SK-N-SH treated with all-trans-retinoic acid at 6 μM for 48 hours (cell line): ENCODE measurements at regions not wholly inside any gene's neighbourhood (a gene's known extent, or its start where the extent isn't known, plus 50 kb on each side); places are given as distances from the start of the nearest gene placed in this dataset.

Source experiments
- ATAC-seq: fragments of 200-7000 bp; cut with Tn5 transposase; 3 replicates; pipeline ENCODE4 v1.9.1; 2020; ENCODE audit warnings: mild to moderate bottlenecking, moderate library complexity
- BACH2 ChIP-seq: fragments of 250-450 bp; sonication (Bioruptor Pico); IDR thresholded peaks from 2 replicates; pipeline ENCODE4 v1.9.0; 2021; ENCODE audit warnings: mild to moderate bottlenecking, borderline replicate concordance
- CSDC2 ChIP-seq: fragments of 250-450 bp; sonication (Bioruptor Pico); IDR thresholded peaks from 2 replicates; pipeline ENCODE4 v1.5.0; 2020; ENCODE audit warnings: mild to moderate bottlenecking, moderate library complexity
- ESRRG ChIP-seq: fragments of 250-450 bp; sonication (Bioruptor Pico); IDR thresholded peaks from 2 replicates; pipeline ENCODE4 v1.6.1; 2021; ENCODE audit warnings: mild to moderate bottlenecking
- GLIS3 ChIP-seq: fragments of 250-450 bp; sonication (Bioruptor Pico); IDR thresholded peaks from 2 replicates; pipeline ENCODE4 v1.5.0; 2020; ENCODE audit warnings: mild to moderate bottlenecking, moderate library complexity
- ISL1 ChIP-seq: fragments of 250-450 bp; sonication (Bioruptor Pico); IDR thresholded peaks from 2 replicates; pipeline ENCODE4 v2.1.2; 2022; ENCODE audit warnings: mild to moderate bottlenecking, moderate library complexity
- OSR1 ChIP-seq: fragments of 250-450 bp; sonication (Bioruptor Pico); IDR thresholded peaks from 2 replicates; pipeline ENCODE4 v1.8.0; 2022; ENCODE audit warnings: moderate library complexity, mild to moderate bottlenecking, inconsistent platforms
- PPARA ChIP-seq: fragments of 250-450 bp; sonication (Bioruptor Pico); IDR thresholded peaks from 2 replicates; pipeline ENCODE4 v1.5.0; 2020; ENCODE audit warnings: mild to moderate bottlenecking, borderline replicate concordance
- RARB ChIP-seq: fragments of 250-450 bp; sonication (Bioruptor Pico); IDR thresholded peaks from 2 replicates; pipeline ENCODE4 v1.8.0; 2021; ENCODE audit warnings: mild to moderate bottlenecking, moderate library complexity
- TCF4 ChIP-seq: fragments of 250-450 bp; sonication (Bioruptor Pico); IDR thresholded peaks from 2 replicates; pipeline ENCODE4 v1.8.0; 2021; ENCODE audit warnings: mild to moderate bottlenecking, moderate library complexity, borderline replicate concordance
- TOX ChIP-seq: fragments of 250-450 bp; sonication (Bioruptor Pico); IDR thresholded peaks from 2 replicates; pipeline ENCODE4 v1.8.0; 2021; ENCODE audit warnings: mild to moderate bottlenecking, moderate library complexity, borderline replicate concordance
- ZC3H10 ChIP-seq: fragments of 250-450 bp; sonication (Bioruptor Pico); IDR thresholded peaks from 2 replicates; pipeline ENCODE4 v1.5.1; 2021; ENCODE audit warnings: mild to moderate bottlenecking, moderate library complexity
- ZFP30 ChIP-seq: fragments of 450-650 bp; formaldehyde crosslinking; IDR thresholded peaks from 2 replicates; pipeline ENCODE4 v1.5.0; 2022; ENCODE audit warnings: mild to moderate bottlenecking, moderate library complexity
- ZNF565 ChIP-seq: fragments of 450-650 bp; formaldehyde crosslinking; conservative IDR thresholded peaks from 2 replicates; pipeline ENCODE4 v1.5.0; 2020; ENCODE audit warnings: low read depth, mild to moderate bottlenecking, moderate library complexity
- ZNF70 ChIP-seq: fragments of 450-650 bp; formaldehyde crosslinking; IDR thresholded peaks from 2 replicates; pipeline ENCODE4 v1.5.0; 2020; ENCODE audit warnings: mild to moderate bottlenecking, moderate library complexity
- ZNF8 ChIP-seq: fragments of 450-650 bp; formaldehyde crosslinking; IDR thresholded peaks from 2 replicates; pipeline ENCODE4 v1.5.0; 2020; ENCODE audit warnings: mild to moderate bottlenecking, moderate library complexity
- TF ChIP-seq, protein P1 (sequence below): fragments of 250-450 bp; sonication (Bioruptor Pico); IDR thresholded peaks from 2 replicates; pipeline ENCODE4 v1.5.0; 2020; ENCODE audit warnings: mild to moderate bottlenecking, moderate library complexity
- TF ChIP-seq, protein P2 (sequence below): fragments of 250-450 bp; sonication (Bioruptor Pico); IDR thresholded peaks from 2 replicates; pipeline ENCODE4 v1.8.0; 2021; ENCODE audit warnings: low read depth, mild to moderate bottlenecking, moderate library complexity, borderline replicate concordance
- TF ChIP-seq, protein P3 (sequence below): fragments of 250-450 bp; sonication (Bioruptor Pico); IDR thresholded peaks from 2 replicates; pipeline ENCODE4 v1.5.1; 2020; ENCODE audit warnings: low read depth, mild to moderate bottlenecking, moderate library complexity
- TF ChIP-seq, protein P4 (sequence below): fragments of 250-450 bp; sonication (Bioruptor Pico); IDR thresholded peaks from 2 replicates; pipeline ENCODE4 v1.5.1; 2021; ENCODE audit warnings: mild to moderate bottlenecking, moderate library complexity

DNA sequence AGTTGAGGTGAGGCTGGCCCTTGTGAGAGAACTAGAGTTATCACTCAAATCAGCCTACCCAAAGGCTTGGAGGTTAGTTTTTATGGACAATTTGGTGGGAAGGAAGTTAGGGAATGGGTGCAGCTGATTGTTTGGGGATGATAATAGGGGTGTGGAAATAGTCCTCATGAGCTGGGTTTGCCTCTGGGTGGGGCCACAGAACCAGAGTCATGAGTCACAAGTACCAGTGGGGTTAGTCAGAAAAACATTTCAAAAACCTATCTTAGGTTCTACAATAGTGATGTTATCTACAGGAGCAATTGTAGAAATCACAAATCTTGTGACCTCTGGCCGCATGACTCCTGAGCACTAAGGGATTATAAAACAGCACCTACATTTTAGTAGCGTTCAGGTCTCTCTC lies 630.1 kb upstream of the PIK3C3 start:
- no peak for TF ChIP-seq ZFP30
- no peak for TF ChIP-seq GLIS3
- TF ChIP-seq, protein P1, sequence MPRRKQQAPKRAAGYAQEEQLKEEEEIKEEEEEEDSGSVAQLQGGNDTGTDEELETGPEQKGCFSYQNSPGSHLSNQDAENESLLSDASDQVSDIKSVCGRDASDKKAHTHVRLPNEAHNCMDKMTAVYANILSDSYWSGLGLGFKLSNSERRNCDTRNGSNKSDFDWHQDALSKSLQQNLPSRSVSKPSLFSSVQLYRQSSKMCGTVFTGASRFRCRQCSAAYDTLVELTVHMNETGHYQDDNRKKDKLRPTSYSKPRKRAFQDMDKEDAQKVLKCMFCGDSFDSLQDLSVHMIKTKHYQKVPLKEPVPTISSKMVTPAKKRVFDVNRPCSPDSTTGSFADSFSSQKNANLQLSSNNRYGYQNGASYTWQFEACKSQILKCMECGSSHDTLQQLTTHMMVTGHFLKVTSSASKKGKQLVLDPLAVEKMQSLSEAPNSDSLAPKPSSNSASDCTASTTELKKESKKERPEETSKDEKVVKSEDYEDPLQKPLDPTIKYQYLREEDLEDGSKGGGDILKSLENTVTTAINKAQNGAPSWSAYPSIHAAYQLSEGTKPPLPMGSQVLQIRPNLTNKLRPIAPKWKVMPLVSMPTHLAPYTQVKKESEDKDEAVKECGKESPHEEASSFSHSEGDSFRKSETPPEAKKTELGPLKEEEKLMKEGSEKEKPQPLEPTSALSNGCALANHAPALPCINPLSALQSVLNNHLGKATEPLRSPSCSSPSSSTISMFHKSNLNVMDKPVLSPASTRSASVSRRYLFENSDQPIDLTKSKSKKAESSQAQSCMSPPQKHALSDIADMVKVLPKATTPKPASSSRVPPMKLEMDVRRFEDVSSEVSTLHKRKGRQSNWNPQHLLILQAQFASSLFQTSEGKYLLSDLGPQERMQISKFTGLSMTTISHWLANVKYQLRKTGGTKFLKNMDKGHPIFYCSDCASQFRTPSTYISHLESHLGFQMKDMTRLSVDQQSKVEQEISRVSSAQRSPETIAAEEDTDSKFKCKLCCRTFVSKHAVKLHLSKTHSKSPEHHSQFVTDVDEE (CRISPR knock-in tag) = no peak
- TF ChIP-seq ISL1 (CRISPR knock-in tag) = no peak
- TF ChIP-seq TOX (CRISPR knock-in tag) = no peak
- TF ChIP-seq CSDC2 = no peak
- TF ChIP-seq ZNF8 (CRISPR knock-in tag) = no peak
- TF ChIP-seq ZC3H10 = no peak
- no peak for TF ChIP-seq RARB
- no peak for TF ChIP-seq TCF4 (CRISPR knock-in tag)
- TF ChIP-seq, protein P2, sequence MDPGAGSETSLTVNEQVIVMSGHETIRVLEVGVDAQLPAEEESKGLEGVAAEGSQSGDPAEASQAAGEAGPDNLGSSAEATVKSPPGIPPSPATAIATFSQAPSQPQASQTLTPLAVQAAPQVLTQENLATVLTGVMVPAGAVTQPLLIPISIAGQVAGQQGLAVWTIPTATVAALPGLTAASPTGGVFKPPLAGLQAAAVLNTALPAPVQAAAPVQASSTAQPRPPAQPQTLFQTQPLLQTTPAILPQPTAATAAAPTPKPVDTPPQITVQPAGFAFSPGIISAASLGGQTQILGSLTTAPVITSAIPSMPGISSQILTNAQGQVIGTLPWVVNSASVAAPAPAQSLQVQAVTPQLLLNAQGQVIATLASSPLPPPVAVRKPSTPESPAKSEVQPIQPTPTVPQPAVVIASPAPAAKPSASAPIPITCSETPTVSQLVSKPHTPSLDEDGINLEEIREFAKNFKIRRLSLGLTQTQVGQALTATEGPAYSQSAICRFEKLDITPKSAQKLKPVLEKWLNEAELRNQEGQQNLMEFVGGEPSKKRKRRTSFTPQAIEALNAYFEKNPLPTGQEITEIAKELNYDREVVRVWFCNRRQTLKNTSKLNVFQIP = no peak
- TF ChIP-seq OSR1 (CRISPR knock-in tag) = no peak
- no peak for TF ChIP-seq ESRRG
- no peak for TF ChIP-seq BACH2 (CRISPR knock-in tag)
- TF ChIP-seq, protein P3, sequence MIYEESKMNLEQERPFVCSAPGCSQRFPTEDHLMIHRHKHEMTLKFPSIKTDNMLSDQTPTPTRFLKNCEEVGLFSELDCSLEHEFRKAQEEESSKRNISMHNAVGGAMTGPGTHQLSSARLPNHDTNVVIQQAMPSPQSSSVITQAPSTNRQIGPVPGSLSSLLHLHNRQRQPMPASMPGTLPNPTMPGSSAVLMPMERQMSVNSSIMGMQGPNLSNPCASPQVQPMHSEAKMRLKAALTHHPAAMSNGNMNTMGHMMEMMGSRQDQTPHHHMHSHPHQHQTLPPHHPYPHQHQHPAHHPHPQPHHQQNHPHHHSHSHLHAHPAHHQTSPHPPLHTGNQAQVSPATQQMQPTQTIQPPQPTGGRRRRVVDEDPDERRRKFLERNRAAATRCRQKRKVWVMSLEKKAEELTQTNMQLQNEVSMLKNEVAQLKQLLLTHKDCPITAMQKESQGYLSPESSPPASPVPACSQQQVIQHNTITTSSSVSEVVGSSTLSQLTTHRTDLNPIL (CRISPR knock-in tag) = no peak
- no peak for TF ChIP-seq ZNF565
- TF ChIP-seq, protein P4, sequence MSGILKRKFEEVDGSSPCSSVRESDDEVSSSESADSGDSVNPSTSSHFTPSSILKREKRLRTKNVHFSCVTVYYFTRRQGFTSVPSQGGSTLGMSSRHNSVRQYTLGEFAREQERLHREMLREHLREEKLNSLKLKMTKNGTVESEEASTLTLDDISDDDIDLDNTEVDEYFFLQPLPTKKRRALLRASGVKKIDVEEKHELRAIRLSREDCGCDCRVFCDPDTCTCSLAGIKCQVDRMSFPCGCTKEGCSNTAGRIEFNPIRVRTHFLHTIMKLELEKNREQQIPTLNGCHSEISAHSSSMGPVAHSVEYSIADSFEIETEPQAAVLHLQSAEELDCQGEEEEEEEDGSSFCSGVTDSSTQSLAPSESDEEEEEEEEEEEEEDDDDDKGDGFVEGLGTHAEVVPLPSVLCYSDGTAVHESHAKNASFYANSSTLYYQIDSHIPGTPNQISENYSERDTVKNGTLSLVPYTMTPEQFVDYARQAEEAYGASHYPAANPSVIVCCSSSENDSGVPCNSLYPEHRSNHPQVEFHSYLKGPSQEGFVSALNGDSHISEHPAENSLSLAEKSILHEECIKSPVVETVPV (CRISPR knock-in tag) = no peak
- no peak for TF ChIP-seq PPARA (CRISPR knock-in tag)
- no peak for ATAC-seq

DNA sequence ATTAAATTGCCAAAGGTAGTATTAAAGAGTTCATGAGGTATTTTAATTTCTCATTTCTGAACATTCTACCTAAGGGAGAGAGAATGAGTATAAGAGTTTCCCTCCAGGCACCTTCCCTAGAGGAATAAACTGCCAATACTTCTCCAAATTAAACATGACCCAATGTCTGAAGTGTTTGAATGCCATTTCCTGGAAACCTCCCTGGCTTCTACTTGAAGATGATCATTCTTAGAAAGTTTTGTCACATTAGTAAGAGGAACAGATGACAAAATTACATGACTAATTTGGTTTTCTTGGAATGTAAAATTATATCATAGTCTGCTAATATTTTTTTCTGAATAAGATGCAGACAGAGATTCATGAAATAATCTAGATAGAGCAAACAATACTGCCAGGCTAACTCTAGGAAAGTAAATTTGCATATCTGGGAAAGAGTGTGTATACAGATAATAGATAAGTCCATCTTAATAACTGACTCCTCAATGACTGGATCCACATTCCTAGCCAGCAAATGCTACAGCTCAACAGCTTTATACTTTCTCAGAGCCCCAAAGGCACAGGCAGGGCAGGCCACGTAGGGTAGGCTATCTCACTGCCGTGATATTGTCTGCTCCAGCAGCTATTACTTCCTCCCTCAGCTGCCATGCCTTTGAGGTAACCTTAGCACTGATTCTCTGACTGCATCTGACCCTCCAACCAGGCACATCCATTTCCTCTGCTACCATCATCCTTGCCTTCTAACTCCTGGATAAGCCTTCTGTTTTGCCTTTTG lies 630.8 kb upstream of the PIK3C3 start:
- no peak for TF ChIP-seq TCF4 (CRISPR knock-in tag)
- no peak for TF ChIP-seq ZNF70 (CRISPR knock-in tag)
- no peak for TF ChIP-seq OSR1 (CRISPR knock-in tag)
- no peak for TF ChIP-seq BACH2 (CRISPR knock-in tag)
- no peak for TF ChIP-seq PPARA (CRISPR knock-in tag)
- TF ChIP-seq ZNF8 (CRISPR knock-in tag) = no peak
- TF ChIP-seq ISL1 (CRISPR knock-in tag) = no peak
- TF ChIP-seq, protein P2 = no peak
- TF ChIP-seq, protein P4 (CRISPR knock-in tag) = no peak
- TF ChIP-seq, protein P3 (CRISPR knock-in tag) = no peak
- ATAC-seq = no peak
